T1000 (cell line): ENCODE measurements at regions not wholly inside any gene's neighbourhood (a gene's known extent, or its start where the extent isn't known, plus 50 kb on each side); places are given as distances from the start of the nearest gene placed in this dataset.
"Not testable (repeated sequence)": the region's sequence is repeated elsewhere in the genome, so short reads cannot be mapped to it uniquely, and the experiment has no call there.

Source experiments
- DNase-seq: peaks from one replicate; lab custom pipeline; 2025; ENCODE audit warnings: mixed read lengths; lab: John Stamatoyannopoulos, UW

DNA sequence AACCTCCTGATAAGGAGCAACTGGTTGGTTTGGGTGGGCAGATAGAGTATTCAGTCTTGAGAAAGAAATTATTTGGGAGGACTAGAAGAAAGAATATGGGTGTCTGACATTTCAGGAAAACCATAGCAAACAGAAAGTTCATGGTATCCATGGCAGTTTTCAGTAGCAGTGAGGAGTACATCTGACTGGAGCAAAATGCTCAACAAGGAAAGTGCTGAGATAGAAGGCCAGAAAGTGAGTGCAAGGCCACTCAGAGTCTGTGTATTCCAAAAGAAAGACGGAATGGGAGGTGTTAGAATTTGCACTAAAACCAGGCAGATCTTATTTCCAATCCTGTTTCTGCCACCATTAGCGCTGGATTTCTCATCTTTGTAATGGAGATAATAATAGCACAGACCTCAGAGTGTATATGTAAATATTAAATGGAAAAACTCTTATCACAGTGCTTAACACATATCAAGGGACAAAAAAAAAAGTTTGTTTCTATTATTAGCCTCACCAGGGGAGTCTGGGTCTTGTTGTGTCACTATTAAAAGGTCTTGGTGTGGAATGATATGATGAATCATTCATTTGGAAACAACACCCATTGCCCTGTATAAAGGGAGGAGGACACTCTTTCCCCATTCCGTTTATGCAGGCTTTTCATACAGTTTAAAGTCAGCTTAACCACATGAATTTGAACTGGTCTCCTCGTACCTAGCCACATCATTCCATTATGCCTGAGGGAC, 349.8 kb downstream of the IPO8 start:
- DNase-seq, result no peak

DNA sequence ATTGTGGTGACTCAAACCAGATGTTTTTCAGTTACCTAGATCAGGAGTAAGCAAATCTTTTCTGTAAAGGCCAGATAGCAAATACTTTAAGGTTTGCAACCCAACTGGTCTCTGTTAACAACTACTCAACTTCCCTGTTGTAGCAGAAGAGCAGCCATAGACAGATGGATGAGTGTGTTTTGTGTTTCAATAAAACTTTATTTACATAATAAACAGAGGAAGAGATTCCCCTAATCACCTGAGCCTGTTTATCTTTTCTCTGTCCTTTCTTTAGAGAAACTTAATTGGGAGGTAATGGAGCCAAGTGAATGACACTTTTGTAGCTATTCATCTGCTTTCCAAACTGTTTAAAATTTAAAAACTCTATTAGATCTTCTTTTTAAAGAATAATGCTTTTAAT, 365.1 kb downstream of the IPO8 start:
- DNase-seq, result no peak

DNA sequence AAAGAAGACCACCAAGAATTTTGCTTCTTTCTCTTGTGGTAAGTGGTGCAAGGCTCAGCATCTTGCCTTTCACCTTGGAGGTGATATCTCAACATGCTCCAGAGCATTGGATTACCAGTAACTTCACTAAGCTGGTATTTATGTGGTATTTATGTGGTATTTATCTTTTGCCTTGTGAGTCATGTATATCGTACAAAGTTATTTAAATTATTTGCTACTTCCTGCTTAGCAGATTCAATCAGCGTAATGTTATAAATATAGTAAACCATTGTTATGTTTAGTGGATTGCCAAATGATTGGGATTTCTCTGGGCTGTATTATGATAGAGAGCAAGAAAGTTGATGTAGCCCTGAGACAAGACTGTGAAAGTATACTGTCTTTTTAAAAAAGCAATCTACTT, 366.4 kb downstream of the IPO8 start:
- DNase-seq, result no peak

DNA sequence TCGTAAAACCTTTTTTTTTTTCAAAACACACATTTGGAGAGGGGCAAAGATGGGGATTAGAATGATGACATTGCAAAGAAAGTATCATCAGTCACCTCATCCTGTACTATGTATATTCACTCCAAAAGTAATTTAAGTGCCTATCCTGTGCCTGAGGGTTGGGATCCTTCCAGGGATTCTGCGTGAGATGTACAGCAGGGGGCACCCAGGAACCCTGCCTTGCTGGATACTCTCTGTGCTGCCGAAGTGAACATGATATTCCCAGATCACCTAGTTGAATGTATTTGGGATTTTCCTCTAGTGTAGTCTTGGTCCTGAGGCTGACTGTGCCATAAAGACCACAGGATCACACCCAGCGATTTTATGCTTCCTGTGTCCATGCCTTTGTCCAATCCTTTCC, 372.7 kb downstream of the IPO8 start:
- DNase-seq, result no peak

DNA sequence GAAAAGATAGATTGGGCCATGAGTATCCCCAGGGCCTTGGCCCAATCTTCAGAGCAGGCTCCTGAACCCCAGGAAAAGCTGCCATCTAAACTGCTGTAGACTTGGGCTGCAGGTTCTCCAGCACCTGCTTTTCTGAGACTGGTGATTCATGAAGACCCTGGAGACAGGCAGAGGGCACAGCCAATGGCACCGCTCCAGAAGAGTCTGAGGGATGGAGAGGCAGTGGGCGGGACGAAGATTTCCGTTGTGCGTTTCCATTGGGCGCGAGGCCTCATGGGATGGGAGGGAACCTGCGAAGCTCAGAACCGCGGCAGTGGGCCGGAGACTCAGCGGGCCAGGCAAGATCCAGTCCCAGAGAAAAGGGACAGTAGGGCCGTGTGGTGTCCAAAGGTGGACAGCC, 375.1 kb downstream of the IPO8 start:
- DNase-seq, result no peak

DNA sequence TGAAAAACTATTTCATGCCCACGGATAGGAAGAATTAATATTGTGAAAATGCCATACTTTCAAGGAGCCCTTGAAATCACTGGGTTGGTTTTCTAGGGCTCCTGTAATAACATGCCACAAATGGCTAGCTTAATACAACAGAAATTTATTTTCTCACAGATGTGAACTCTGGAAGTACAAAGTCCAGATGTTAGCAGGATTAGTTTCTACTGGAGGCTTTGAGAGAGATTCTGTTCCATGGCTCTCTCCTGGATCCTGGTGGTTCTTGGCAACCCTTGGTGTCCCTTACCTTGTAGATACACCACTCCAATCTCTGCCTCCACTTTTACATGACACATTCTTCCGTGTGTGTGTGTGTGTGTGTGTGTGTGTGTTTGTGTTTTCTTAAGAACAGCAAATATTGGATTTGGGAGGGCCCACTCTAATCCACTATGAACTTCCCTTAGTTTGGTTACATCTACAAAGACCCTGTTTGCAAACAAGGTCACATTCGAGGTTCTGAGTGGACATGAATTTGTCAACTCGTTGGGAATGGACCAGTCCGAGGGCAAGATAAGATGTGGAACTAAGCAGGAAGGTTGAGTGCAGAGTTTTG, 381.1 kb downstream of the IPO8 start:
- no peak for DNase-seq

DNA sequence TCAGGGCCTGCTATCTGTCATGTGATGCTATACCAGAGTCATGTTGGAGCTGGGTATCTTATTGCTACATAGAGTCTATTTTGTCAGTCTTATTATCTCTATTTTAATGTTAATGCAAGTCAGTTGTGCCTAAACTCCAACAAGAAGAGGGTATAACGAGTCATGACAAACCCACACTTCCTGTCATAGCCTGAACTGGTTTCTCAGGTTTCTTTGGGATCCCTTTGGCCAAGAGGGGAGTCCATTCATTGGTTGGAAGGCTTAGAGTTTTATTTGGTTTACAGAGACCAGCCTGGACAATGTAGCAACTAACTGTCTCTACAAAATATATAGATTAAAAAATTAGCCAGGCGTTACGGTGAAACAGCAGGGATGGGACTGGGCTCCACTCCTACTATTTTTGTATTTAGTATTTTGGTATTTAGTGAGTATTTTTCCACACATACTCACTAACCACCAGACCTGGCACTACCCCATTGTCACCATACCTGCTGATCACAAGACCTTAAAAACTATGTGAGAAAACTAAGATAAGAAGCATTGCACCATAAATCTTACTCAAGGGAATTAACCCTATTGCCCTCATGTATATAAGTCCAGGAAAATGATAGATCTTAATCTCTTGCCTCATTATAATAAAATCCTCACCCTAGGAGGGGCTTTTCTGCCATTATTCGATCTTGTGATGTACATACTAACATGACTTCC, 387.5 kb downstream of the IPO8 start:
- no peak for DNase-seq

DNA sequence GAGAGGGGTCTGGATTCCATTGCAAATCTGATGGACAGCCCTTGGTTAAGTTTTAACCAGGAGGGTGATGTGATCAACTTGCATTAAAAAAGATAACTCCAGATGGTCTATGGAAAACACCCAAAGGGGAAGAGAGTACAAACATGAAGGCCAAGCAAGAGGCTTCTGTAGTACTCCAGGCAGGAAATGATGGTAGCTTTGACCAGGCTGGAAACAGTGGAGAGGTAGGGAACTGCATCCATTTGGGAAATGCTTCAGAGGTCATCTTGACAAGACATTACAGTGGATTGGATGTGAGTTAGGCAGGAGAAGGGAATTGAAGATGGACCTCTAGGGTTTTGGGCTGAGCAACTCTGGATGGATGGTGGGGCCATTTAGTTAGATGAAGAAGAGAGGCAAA, 391.1 kb downstream of the IPO8 start:
- DNase-seq, result no peak

DNA sequence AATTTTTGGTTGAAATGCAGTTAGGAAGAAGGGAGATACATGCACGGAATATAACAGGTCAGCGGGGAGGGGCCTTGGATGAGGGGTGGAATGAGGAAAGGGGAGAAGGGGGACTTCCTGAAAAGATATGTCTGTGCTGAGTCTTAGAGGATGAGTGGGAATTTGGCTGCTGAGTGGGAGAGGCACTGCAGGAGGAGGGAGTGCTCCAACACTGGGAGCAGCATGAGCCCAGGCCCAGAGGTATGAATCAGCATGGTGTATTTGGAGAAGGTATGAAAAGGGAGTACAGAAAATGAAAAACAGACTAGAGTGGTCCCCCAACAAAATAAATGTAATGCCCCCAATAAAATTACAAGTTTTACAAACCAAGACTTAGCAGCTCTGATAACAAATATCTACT, 394.4 kb downstream of the IPO8 start:
- DNase-seq, result no peak

DNA sequence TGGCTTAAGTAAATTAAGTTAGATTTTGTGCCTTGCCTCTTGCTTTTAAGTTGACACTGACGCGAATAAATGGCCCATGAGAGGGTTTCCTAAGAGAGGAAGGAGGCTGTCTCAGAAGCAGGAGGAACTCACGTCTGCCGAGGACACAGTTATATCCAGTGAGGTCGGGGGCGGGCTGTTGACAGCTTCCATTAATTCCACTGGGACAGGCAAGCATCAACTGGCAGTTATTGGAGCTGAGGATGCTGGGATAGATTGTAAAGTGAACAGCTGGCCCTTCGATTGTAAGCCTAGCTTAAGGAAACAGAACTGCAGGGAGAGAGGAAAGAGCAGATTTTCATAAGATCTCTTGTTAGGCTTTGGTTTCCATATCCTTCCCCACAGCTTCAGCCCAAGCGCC, 399.2 kb downstream of the IPO8 start:
- DNase-seq, result no peak

DNA sequence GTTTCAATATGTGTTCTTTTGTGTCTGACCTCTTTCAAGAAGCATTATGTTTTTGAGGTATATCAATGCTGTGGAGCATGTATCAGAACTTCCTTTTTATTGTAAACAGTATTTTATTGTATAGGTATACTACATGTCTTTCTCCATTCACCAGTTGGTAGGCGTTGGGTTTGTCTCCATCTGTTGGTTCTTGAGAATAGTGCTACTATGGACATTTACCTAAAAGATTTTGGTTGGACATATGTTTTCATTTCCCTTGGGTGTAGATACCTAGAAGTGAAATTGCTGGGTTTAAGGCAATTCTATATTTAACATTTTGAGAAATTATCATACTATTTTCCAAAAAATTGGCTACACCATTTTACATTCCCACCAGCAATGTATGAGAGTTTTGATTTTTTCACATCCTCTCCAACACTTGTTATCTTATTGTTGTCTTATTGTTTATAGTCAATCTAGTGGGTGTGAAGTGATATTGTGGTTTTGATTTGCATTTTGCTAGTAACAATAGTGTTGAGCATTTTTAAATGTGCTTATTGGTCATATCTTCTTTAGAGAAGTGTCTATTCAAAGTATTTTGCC, 409.2 kb downstream of the IPO8 start:
- no peak for DNase-seq

DNA sequence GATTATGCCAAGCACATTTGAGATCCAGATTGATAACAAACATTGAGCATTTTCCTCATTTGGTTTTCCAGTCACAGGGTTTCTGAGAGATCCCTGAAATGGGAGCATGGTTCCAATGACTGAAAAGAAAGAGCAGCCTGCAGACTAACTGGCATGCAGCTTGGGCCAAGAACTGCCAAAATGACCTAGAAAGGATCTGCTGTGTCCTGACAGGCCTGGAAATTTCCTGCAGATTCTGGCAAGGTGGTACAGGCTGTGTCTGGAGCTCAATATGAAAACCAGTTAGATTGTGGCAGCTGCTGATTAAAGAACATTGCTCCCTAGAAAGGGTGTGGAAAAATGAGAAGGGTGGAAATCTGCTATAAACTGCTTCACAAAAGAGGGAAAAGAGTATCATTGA, 417.3 kb downstream of the IPO8 start:
- DNase-seq, result no peak

DNA sequence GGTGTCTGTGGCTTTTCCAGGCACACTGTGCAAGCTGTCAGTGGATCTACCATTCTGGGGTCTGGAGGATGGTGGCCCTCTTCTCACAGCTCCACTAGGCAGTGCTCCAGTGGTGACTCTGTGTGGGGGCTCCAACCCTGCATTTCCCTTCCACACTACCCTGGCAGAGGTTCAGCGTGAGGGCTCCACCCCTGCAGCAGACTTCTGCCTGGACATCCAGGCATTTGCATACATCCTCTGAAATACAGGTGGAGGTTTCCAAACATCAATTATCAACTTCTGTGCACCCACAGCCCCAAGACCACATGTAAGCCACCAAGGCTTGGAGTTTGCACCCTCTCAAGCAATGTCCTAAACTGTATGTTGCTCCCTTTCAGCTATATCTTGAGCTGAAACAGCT, 423.2 kb downstream of the IPO8 start:
- not testable (repeated sequence) for DNase-seq

DNA sequence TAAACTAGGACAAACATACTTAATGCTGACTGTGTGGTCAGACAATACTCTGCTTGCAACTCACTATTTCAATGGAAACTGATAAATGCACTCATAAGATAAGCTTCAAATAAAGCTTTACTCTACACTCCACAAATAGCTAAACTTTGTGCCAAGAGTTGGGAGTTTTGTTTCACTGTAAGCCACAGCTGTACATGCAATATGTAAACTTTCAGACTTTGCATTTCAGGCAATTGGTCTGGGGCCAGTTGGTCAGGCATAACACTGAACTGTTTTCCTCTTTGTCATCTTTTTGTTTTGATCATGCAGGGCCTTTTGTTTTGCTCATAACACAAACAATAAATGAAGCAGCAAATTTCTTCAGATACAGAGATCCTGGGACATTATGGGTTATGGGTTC, 426.2 kb downstream of the IPO8 start:
- DNase-seq, result no peak

DNA sequence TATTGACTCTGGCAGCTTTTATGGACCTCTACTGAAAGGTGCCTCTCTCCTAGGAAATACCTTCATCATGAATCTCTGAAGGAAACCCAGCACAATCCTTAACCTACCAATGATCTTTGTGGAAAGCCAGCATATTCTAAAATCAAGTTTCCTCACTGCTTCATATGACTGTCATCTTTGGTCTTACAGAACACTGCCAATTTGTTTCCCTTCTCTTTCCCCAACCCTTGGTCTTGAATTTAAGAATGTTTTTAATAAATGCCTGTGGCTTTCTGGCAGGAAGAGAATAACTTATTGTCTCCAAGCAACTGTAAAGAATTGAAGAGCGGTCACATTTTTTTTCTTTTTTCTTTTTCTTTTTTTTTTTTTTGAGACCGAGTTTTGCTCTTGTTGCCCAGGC, 427.6 kb downstream of the IPO8 start:
- DNase-seq, result no peak

DNA sequence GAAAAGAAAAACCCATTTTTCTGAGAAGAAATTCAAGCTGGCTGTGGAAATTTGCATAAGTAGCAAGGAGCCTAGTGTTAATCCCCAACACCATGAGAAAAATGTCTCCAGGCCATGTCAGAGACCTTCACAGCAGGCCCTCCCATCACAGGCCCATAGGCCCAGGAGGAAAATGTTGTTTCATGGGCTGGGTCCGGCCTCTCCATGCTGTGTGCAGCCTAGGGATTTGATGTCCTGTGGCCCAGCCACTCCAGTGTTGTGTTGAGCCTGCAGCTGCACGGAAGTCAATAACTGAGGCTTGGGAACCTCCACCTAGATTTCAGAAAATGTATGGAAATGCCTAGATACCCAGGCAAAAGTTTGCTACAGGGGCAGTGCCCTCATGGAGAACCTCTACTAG, 432.2 kb downstream of the IPO8 start:
- DNase-seq, result no peak

DNA sequence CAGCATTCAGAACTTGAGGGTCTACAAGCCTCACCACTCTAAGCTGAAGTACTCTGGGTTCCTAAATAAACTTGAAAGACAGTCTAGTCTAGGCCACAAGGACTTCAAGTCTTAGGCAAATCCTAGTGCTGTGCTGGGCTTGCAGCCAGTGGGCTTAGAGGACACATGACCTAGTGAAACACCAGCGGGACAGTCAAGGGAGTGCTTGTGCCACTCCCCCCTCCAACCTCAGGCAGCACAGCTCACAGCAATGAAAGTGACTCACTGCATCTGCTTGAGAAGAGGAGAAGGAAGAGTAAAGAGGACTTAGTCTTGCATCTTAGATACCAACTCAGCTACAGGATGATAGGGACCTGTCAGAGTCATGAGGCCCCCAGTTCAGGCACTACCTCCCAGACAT, 438.1 kb downstream of the IPO8 start:
- peak; percentile 54 for DNase-seq

DNA sequence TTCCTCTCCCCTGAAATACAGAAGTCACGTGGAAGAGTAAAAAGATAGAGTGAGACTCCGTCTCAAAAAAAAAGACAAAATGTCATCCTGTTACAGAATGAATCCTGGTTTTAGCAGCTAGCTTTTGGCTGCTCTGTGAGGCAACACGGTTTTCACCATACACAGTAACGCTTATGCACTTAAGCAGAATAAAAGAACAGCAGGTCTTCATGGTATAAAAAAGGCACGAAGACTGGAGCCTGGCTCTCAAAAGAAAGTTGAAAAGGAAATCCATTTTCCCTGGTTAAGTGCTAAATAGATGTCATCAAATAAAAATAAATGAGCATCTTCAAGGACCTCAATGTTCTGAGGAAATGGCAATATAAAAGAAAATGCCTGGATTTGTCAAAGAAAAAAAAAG, 444.1 kb downstream of the IPO8 start:
- DNase-seq, result no peak

DNA sequence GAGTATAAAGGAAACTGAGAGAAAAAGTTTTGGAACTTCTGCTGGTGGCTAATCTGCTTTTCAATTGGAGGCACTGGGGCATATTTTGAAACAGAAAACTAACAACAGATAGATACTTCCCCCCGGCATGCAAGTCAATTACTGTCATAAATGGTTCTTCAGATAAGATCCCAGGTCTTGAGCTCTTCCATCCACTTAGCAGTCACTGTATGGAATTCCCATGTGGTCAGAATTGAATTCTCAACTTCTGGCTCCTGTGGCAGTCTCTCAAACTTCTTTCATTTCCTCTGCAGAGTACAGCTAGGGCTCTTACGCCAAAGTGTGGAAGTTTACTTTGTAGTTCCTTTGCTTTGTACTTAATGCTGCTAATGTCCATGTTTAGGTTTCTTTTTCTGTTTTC, 452.2 kb downstream of the IPO8 start:
- no peak for DNase-seq

DNA sequence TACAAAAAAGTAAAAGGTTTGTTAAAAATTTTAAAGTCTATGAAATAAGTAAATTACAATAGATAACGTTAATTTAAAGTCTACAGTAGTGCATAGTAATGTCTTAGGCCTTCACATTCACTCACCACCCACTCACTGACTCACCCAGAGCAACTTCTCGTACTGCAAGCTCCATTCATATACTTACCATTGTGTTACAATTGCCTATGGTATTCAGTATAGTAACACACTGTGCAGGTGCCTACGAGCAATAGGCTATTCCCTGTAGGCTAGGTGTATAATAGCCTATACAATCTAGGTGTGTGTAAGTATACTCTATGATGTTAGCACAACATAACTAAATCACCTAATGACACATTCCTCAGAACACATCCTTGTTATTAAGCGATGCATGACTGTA, 435.3 kb upstream of the TMTC1 start:
- no peak for DNase-seq

DNA sequence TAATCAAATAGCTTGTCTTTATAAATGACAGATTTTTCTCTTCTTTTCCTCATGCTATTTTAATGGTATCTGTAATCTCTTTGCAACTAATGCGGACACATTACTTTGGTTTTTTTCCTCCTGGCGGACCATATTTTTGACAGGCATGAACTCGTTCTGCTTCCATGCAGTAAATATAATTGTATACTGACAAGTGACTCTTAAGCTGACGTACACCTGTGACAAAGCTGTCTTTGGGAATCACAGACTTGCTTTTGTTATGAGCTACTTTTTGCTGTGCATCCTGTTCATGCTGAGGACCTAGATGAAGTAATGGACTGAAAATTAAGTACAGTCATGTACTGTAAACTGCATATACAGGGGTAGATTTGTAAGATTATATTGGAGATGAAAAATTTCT, 434.3 kb upstream of the TMTC1 start:
- DNase-seq, result no peak

DNA sequence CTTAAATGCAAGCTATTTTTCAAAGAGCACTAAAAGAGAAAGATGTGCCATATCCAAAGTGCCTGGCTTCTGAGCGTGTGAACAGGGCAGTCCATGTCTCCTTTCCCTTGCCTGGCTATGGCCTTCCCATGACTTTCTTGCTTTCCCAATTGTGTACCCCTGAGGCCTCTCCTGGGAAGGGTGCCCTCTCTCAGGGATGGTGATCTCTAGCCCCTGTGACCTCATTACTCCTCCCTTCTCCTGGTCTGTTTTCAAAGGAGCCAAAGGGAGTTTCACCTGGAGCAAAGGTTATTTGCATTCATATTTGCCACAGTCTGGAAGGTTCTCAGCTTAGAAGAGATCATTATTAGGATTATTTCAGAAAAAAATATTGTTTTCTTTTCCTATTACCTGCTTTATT, 429.4 kb upstream of the TMTC1 start:
- DNase-seq, result no peak

DNA sequence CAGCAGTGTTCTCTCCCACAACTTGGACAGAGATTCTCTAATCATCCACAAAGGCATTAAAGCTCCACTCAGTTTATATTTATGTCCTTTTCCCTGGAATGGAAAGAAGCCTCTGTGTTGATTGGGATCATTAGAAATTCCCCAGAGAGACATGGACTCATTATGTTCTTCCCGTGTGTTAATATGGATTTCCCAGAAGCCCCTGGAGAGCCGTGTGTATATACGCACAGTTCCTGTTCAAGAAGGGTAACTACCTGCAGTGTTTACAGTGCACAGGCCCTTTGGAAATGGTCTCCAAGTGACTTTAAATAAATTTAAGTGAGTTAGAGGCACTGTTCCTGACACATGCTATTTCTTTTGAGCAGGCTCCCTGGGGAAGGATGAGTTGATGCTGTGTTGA, 428.0 kb upstream of the TMTC1 start:
- no peak for DNase-seq
